ENCODE measurements at regions not wholly inside any gene's neighbourhood (a gene's known extent, or its start where the extent isn't known, plus 50 kb on each side); places are given as distances from the start of the nearest gene placed in this dataset.

GRCh38 chr10:78426181-78426580 lies 392.5 kb downstream of the RPS24 start:
- Mint-ChIP-seq H3K4me1 (no peaks in the 10 kb centered on the region), H3K27ac (no peak overlapping the region), H3K4me3 (no peak overlapping the region), H3K27me3 (peaks cover 2 to 26% of the 10 kb centered on the region in 2 donors), H3K36me3 (no peaks in the 10 kb centered on the region), H3K9me3 (peaks cover 0 to 12% (median 0%) of the 10 kb centered on the region in 5 donors)
- H3K36me3 ChIP-seq (ENCODE audit: insufficient read depth, low read length), result no peaks in the 10 kb centered on the region
- POLR2A ChIA-PET, result no interaction called here
- no peak overlapping the region for H3K4me3 ChIP-seq (ENCODE audit: low read length)
- H3K9me3 ChIP-seq (ENCODE audit: low read length), result no peaks in the 10 kb centered on the region
- CTCF ChIA-PET, result interaction anchor here (0.8 kb wide), 1 partner anchor 27 kb away, joined by 3 read pairs; no protein-coding TSS in a partner anchor
- DNase-seq, result no peak
- no peaks in the 10 kb centered on the region for H3K4me1 ChIP-seq (ENCODE audit: insufficient read depth, low read length)
- no peaks in the 10 kb centered on the region for H3K27me3 ChIP-seq (ENCODE audit: insufficient read depth, low read length, poor library complexity, severe bottlenecking)
- H3K27ac ChIP-seq (ENCODE audit: low read depth, low read length), result no peak overlapping the region

DNA sequence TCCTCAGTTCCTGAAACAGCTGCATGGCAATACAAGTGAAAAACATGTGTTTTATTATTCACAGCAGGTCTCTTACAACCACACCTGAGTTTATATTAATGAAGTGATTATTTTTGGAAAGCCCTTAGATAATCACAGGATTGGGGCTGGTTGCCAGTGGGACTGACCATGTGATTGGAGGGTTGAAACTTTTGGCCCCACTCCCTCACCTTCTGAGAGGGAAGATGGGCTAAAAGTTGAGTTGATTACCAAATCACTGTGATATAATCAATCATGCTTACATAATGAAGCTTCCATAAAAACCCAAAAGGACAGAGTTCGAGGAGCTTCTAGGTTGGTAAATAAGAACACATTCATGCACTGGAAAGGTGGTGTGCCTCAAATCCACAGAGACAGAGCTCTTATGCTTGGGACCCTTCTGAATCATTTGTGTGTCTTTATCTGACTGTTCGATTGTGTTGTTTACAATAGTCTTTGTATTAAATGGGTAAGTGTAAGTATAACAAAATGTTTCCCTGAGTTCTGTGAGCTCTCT lies 393.9 kb downstream of the RPS24 start:
- H3K9me3 Mint-ChIP-seq, result peaks cover 0 to 12% (median 0%) of the 10 kb centered on the region in 5 donors
- no peak for DNase-seq
- H3K4me1 Mint-ChIP-seq, result no peaks in the 10 kb centered on the region
- no peaks in the 10 kb centered on the region for H3K27me3 ChIP-seq (ENCODE audit: insufficient read depth, low read length, poor library complexity, severe bottlenecking)
- H3K9me3 ChIP-seq (ENCODE audit: low read length), result no peaks in the 10 kb centered on the region
- H3K36me3 ChIP-seq (ENCODE audit: insufficient read depth, low read length), result no peaks in the 10 kb centered on the region
- no peaks in the 10 kb centered on the region for H3K36me3 Mint-ChIP-seq
- CTCF ChIA-PET, result no interaction called here
- H3K27ac ChIP-seq (ENCODE audit: low read depth, low read length), result no peak overlapping the region
- POLR2A ChIA-PET, result no interaction called here
- H3K4me3 Mint-ChIP-seq, result no peak overlapping the region
- H3K4me1 ChIP-seq (ENCODE audit: insufficient read depth, low read length), result no peaks in the 10 kb centered on the region
- no peak overlapping the region for H3K27ac Mint-ChIP-seq
- H3K27me3 Mint-ChIP-seq, result peaks cover 2 to 37% of the 10 kb centered on the region in 2 donors
- H3K4me3 ChIP-seq (ENCODE audit: low read length), result no peak overlapping the region

DNA sequence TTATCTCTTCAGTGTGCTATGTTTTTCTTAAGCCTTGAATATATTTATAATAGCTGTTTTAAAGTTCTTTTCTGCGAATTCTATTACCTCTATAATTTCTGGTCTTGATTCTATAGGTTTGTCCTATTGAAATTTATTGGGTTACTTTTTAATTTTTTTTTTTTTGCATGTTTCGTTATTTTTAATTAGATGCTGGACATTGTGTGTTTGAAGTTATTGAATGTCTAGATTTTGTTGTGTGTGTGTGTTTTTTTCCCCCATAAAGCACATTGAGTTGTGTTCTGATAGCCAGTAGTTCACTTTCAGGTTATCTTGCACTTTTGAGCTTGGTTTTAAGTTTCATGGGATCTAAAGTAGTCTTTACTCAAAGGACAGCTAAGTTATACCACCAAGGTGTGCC lies 394.9 kb downstream of the RPS24 start:
- no peaks in the 10 kb centered on the region for H3K27me3 ChIP-seq (ENCODE audit: insufficient read depth, low read length, poor library complexity, severe bottlenecking)
- H3K9me3 ChIP-seq (ENCODE audit: low read length), result no peaks in the 10 kb centered on the region
- ChIA-PET POLR2A (no interaction called here), CTCF (no interaction called here)
- DNase-seq, result no peak
- H3K9me3 Mint-ChIP-seq, result peaks cover 0 to 12% (median 0%) of the 10 kb centered on the region in 5 donors
- no peak overlapping the region for H3K4me3 ChIP-seq (ENCODE audit: low read length)
- no peaks in the 10 kb centered on the region for H3K4me1 ChIP-seq (ENCODE audit: insufficient read depth, low read length)
- no peak overlapping the region for H3K27ac Mint-ChIP-seq
- H3K36me3 ChIP-seq (ENCODE audit: insufficient read depth, low read length), result no peaks in the 10 kb centered on the region
- peaks cover 2 to 42% of the 10 kb centered on the region in 2 donors for H3K27me3 Mint-ChIP-seq
- H3K36me3 Mint-ChIP-seq, result no peaks in the 10 kb centered on the region
- H3K4me1 Mint-ChIP-seq, result no peaks in the 10 kb centered on the region
- no peak overlapping the region for H3K27ac ChIP-seq (ENCODE audit: low read depth, low read length)
- H3K4me3 Mint-ChIP-seq, result no peak overlapping the region

DNA sequence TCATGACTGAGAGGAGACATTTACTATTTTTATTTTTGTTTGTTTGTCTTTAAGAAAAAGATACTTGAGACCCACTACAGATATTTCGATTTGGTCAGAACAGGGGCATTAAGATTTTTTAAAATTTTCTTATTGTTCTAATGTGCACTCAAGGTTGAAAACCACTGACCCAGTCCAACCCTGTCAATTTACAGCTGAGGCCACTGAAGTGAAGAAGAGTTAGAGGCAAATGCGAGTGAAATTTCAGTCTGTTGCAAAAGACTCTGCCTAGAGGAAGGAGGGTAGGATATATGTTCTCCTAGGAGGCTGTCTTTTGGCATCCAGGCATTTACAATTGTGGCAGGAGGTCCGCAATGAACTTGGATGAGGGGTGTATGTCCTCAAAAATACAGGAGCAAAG lies 396.3 kb downstream of the RPS24 start:
- no peaks in the 10 kb centered on the region for H3K9me3 ChIP-seq (ENCODE audit: low read length)
- Mint-ChIP-seq H3K27ac (no peak overlapping the region), H3K27me3 (peaks cover 2 to 47% of the 10 kb centered on the region in 2 donors), H3K4me3 (no peak overlapping the region), H3K4me1 (no peaks in the 10 kb centered on the region), H3K9me3 (peaks cover 0 to 12% (median 0%) of the 10 kb centered on the region in 5 donors), H3K36me3 (no peaks in the 10 kb centered on the region)
- no peaks in the 10 kb centered on the region for H3K27me3 ChIP-seq (ENCODE audit: insufficient read depth, low read length, poor library complexity, severe bottlenecking)
- H3K4me1 ChIP-seq (ENCODE audit: insufficient read depth, low read length), result no peaks in the 10 kb centered on the region
- ChIA-PET CTCF (no interaction called here), POLR2A (no interaction called here)
- no peaks in the 10 kb centered on the region for H3K36me3 ChIP-seq (ENCODE audit: insufficient read depth, low read length)
- H3K4me3 ChIP-seq (ENCODE audit: low read length), result no peak overlapping the region
- H3K27ac ChIP-seq (ENCODE audit: low read depth, low read length), result no peak overlapping the region
- DNase-seq, result no peak

DNA sequence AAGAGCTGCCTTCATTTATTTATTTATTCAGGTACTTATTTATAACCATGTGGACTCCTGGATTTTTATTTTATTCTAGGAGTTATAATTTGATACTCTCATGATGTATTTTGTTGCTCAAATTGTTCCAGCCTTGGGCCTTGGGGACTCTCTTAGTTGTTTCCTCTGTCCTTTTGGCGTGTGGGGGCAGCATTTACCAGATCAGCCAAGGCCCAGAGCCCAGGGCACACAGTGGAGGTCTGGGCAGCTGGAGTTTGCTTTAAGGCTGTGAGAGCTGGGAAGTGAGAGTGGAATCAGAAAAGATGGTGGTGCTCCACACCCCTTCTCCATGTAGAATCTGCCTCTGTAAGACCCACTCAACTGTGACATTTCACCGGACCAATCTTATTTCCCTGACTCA lies 398.9 kb downstream of the RPS24 start:
- Mint-ChIP-seq H3K36me3 (no peaks in the 10 kb centered on the region), H3K4me3 (no peak overlapping the region), H3K4me1 (no peaks in the 10 kb centered on the region), H3K27me3 (peaks cover 7 to 62% of the 10 kb centered on the region in 2 donors), H3K27ac (no peak overlapping the region), H3K9me3 (no peaks in the 10 kb centered on the region)
- CTCF ChIA-PET, result interaction anchor here (1.5 kb wide), 1 partner anchor 385 kb away, joined by 3 read pairs; no protein-coding TSS in a partner anchor
- Histone ChIP-seq H3K9me3 (ENCODE audit: low read length) (no peaks in the 10 kb centered on the region), H3K4me1 (ENCODE audit: insufficient read depth, low read length) (no peaks in the 10 kb centered on the region), H3K4me3 (ENCODE audit: low read length) (no peak overlapping the region), H3K27me3 (ENCODE audit: insufficient read depth, low read length, poor library complexity, severe bottlenecking) (no peaks in the 10 kb centered on the region), H3K27ac (ENCODE audit: low read depth, low read length) (no peak overlapping the region), H3K36me3 (ENCODE audit: insufficient read depth, low read length) (no peaks in the 10 kb centered on the region)
- DNase-seq, result no peak
- POLR2A ChIA-PET, result no interaction called here

- Histone ChIP-seq H3K9me3 (ENCODE audit: low read length) (no peaks in the 10 kb centered on the region), H3K4me3 (ENCODE audit: low read length) (no peak overlapping the region), H3K27ac (ENCODE audit: low read depth, low read length) (no peak overlapping the region), H3K36me3 (ENCODE audit: insufficient read depth, low read length) (no peaks in the 10 kb centered on the region), H3K4me1 (ENCODE audit: insufficient read depth, low read length) (no peaks in the 10 kb centered on the region), H3K27me3 (ENCODE audit: insufficient read depth, low read length, poor library complexity, severe bottlenecking) (no peaks in the 10 kb centered on the region)
- POLR2A ChIA-PET, result no interaction called here
- no peaks in the 10 kb centered on the region for H3K4me1 Mint-ChIP-seq
- peaks cover 8 to 62% of the 10 kb centered on the region in 2 donors for H3K27me3 Mint-ChIP-seq
- H3K4me3 Mint-ChIP-seq, result no peak overlapping the region
- CTCF ChIA-PET, result interaction anchor here (1.5 kb wide), 1 partner anchor 386 kb away, joined by 3 read pairs; no protein-coding TSS in a partner anchor
- no peaks in the 10 kb centered on the region for H3K36me3 Mint-ChIP-seq
- no peak overlapping the region for H3K27ac Mint-ChIP-seq
- no peak for DNase-seq
- no peaks in the 10 kb centered on the region for H3K9me3 Mint-ChIP-seq
Observed at GRCh38 chr10:78433076-78433595, 399.5 kb downstream of the RPS24 start.

DNA sequence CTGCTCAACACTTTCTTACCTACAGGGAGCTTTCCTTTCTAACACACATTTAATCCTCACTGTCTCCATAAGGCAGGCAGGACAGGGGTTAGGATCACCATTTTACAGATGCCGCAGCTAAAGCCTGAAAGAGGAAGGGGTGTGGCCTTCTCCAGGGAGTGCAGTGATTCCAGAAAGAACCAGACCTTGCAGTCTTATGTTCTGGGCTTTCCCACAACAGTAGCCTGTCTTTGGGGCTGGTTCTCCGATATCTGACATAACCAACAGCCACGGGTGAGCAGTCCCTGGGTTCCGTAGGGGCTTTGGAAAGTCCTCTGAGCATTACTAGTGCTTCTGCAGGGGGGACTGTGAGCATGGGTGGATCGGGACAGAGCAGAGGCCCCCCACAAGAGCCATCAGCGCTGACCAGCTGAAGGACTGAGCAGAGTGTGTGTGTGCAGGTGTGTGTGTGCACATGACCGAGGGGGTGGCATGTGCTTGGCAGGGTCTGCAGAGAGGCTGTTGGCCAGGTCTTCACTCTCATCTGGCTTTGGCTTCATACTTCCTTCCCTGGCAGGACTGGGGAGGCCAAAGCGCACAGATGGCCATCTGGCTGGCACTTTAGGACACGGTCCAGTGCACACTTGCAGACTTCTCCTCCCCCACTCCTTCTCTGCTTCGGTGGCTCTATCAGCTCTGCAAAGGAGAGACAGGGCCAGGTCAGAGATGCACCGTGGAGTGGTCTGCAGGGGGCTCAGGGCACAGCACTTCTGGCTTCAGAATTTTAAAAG lies 400.3 kb downstream of the RPS24 start:
- no peak for DNase-seq
- Mint-ChIP-seq H3K27me3 (peaks cover 9 to 58% of the 10 kb centered on the region in 2 donors), H3K36me3 (no peaks in the 10 kb centered on the region), H3K4me3 (no peak overlapping the region), H3K9me3 (no peaks in the 10 kb centered on the region), H3K27ac (no peak overlapping the region), H3K4me1 (no peaks in the 10 kb centered on the region)
- POLR2A ChIA-PET, result no interaction called here
- Histone ChIP-seq H3K27me3 (ENCODE audit: insufficient read depth, low read length, poor library complexity, severe bottlenecking) (no peaks in the 10 kb centered on the region), H3K4me1 (ENCODE audit: insufficient read depth, low read length) (no peaks in the 10 kb centered on the region), H3K9me3 (ENCODE audit: low read length) (no peaks in the 10 kb centered on the region), H3K27ac (ENCODE audit: low read depth, low read length) (no peak overlapping the region), H3K4me3 (ENCODE audit: low read length) (no peak overlapping the region), H3K36me3 (ENCODE audit: insufficient read depth, low read length) (no peaks in the 10 kb centered on the region)
- CTCF ChIA-PET, result interaction anchor here (1.5 kb wide), 1 partner anchor 387 kb away, joined by 3 read pairs; no protein-coding TSS in a partner anchor

GRCh38 chr10:78434886-78435285 lies 401.2 kb downstream of the RPS24 start:
- Mint-ChIP-seq H3K4me1 (no peaks in the 10 kb centered on the region), H3K27me3 (peaks cover 9 to 48% of the 10 kb centered on the region in 2 donors), H3K9me3 (no peaks in the 10 kb centered on the region), H3K36me3 (no peaks in the 10 kb centered on the region), H3K4me3 (no peak overlapping the region), H3K27ac (no peak overlapping the region)
- Histone ChIP-seq H3K9me3 (ENCODE audit: low read length) (no peaks in the 10 kb centered on the region), H3K27me3 (ENCODE audit: insufficient read depth, low read length, poor library complexity, severe bottlenecking) (no peaks in the 10 kb centered on the region), H3K4me3 (ENCODE audit: low read length) (no peak overlapping the region), H3K4me1 (ENCODE audit: insufficient read depth, low read length) (no peaks in the 10 kb centered on the region), H3K27ac (ENCODE audit: low read depth, low read length) (no peak overlapping the region), H3K36me3 (ENCODE audit: insufficient read depth, low read length) (no peaks in the 10 kb centered on the region)
- CTCF ChIA-PET, result no interaction called here
- DNase-seq, result no peak
- POLR2A ChIA-PET, result no interaction called here

All from CD8-positive, alpha-beta memory T cell (primary cell).